ENCODE measurements at regions not wholly inside any gene's neighbourhood (a gene's known extent, or its start where the extent isn't known, plus 50 kb on each side); places are given as distances from the start of the nearest gene placed in this dataset.
A peak's percentile ranks its signal among the peaks of the same experiment; 100 is the strongest.

DNA sequence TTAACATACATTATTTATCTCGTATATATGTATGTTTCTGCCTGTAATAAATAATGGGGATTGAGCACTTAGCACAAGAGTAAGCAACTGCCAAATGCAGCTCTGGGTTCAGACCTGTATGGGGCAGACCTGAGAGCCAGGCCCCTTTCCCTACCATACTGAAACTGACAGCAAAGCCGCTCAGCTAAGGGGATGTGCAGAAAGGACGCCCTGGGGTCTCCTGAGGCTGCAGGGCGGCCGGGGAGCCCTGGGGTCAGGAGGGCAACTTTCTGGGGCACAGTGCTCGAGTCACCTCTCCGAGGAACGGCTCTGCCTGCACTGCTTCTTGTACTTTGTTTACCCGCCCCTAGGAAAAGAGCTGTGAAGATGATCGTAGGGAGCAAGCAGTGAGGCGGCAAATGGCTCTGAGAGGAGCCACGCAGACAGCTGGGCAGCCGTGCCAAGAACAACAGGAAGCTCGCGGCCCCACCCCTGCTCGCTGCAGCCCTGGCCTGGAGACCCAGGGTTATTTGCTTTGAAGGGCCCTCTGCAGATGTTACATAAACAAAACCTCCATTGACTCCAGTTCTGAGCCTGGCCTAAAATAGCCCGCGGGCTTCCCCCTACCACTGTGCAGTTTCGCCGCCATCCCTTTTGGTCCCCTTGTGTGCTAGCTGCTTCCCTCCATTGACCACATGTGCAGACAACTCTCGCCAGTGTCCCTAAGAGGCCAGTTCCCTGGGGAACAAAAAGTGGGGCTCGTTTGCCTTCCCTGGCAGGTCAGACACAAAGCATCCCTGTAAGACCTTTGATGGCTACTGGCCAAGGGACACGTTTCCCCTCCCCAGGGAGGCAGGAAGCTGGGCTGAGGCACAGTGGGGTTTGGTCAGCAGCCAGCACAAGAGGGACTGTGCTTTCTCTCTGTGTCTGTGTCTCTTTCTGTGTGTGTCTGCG lies 111.3 kb upstream of the LNX1 start (continued):
- TF ChIP-seq ZBED4 (CRISPR knock-in tag; IDR thresholded peaks at IDR 0.05; ENCODE audit: borderline replicate concordance), result no peak
- TF ChIP-seq, protein P1, sequence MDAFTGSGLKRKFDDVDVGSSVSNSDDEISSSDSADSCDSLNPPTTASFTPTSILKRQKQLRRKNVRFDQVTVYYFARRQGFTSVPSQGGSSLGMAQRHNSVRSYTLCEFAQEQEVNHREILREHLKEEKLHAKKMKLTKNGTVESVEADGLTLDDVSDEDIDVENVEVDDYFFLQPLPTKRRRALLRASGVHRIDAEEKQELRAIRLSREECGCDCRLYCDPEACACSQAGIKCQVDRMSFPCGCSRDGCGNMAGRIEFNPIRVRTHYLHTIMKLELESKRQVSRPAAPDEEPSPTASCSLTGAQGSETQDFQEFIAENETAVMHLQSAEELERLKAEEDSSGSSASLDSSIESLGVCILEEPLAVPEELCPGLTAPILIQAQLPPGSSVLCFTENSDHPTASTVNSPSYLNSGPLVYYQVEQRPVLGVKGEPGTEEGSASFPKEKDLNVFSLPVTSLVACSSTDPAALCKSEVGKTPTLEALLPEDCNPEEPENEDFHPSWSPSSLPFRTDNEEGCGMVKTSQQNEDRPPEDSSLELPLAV (CRISPR knock-in tag; conservative IDR thresholded peaks at IDR 0.05; ENCODE audit: low read depth), result no peak
- TF ChIP-seq MYPOP (CRISPR knock-in tag; IDR thresholded peaks at IDR 0.05), result no peak
- no peak for TF ChIP-seq SCMH1 (CRISPR knock-in tag; IDR thresholded peaks at IDR 0.05; ENCODE audit: borderline replicate concordance)
- TF ChIP-seq FOXK2 (IDR thresholded peaks at IDR 0.05), result no peak
- TF ChIP-seq IKZF5 (CRISPR knock-in tag; IDR thresholded peaks at IDR 0.05), result no peak
- peak; percentile 29; the same call in 1 of the 2 replicates for TF ChIP-seq ZFP91 (CRISPR knock-in tag; IDR thresholded peaks at IDR 0.05; ENCODE audit: borderline replicate concordance)
- peak; percentile 54; the same call in 1 of the 2 replicates for TF ChIP-seq ETV5 (CRISPR knock-in tag; IDR thresholded peaks at IDR 0.05; ENCODE audit: borderline replicate concordance)
- TF ChIP-seq SYNCRIP (IDR thresholded peaks at IDR 0.05; ENCODE audit: insufficient read depth, low read depth, low read length), result no peak
- TF ChIP-seq TMF1 (CRISPR knock-in tag; IDR thresholded peaks at IDR 0.05; ENCODE audit: low read depth), result no peak
- no peak for TF ChIP-seq SNRNP70 (IDR thresholded peaks at IDR 0.05; ENCODE audit: low read depth, low read length)
- TF ChIP-seq, protein P2, sequence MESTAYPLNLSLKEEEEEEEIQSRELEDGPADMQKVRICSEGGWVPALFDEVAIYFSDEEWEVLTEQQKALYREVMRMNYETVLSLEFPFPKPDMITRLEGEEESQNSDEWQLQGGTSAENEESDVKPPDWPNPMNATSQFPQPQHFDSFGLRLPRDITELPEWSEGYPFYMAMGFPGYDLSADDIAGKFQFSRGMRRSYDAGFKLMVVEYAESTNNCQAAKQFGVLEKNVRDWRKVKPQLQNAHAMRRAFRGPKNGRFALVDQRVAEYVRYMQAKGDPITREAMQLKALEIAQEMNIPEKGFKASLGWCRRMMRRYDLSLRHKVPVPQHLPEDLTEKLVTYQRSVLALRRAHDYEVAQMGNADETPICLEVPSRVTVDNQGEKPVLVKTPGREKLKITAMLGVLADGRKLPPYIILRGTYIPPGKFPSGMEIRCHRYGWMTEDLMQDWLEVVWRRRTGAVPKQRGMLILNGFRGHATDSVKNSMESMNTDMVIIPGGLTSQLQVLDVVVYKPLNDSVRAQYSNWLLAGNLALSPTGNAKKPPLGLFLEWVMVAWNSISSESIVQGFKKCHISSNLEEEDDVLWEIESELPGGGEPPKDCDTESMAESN (CRISPR knock-in tag; conservative IDR thresholded peaks at IDR 0.05), result no peak
- TF ChIP-seq HMGXB4 (CRISPR knock-in tag; IDR thresholded peaks at IDR 0.05; ENCODE audit: borderline replicate concordance in 1 of 2, low read depth in 1 of 2), result no peak
